ENCODE measurements at regions not wholly inside any gene's neighbourhood (a gene's known extent, or its start where the extent isn't known, plus 50 kb on each side); places are given as distances from the start of the nearest gene placed in this dataset.

GRCh38 chr2:187079901-187080300, 230.9 kb upstream of the ZSWIM2 start:
- TF ChIP-seq SUZ12 (IDR thresholded peaks at IDR 0.05; ENCODE audit: extremely low read depth, insufficient read depth, insufficient read length): no peak
- no peak for TF ChIP-seq ZNF274 (IDR thresholded peaks at IDR 0.05; ENCODE audit: low read depth, low read length)
- TF ChIP-seq YY1 (IDR thresholded peaks at IDR 0.05; ENCODE audit: insufficient read depth, insufficient read length): no peak

All from NT2/D1 (cell line).